Rectal smooth muscle tissue (tissue), 1 donor: ENCODE measurements at regions not wholly inside any gene's neighbourhood (a gene's known extent, or its start where the extent isn't known, plus 50 kb on each side); places are given as distances from the start of the nearest gene placed in this dataset.

Experiments used
- H3K27ac ChIP-seq: one replicate; pipeline ENCODE4 v1.7.0; 2013; ENCODE audit warnings: low read depth, low read length, inconsistent platforms
- H3K27me3 ChIP-seq: one replicate; pipeline ENCODE4 v1.7.0; 2013; ENCODE audit warnings: low read length; ENCODE audit not compliant: control insufficient read depth, insufficient read depth
- H3K36me3 ChIP-seq: one replicate; pipeline ENCODE4 v1.7.0; 2013; ENCODE audit warnings: low read length; ENCODE audit not compliant: control insufficient read depth, insufficient read depth
- H3K4me1 ChIP-seq: one replicate; pipeline ENCODE4 v1.7.0; 2013; ENCODE audit warnings: low read length; ENCODE audit not compliant: control insufficient read depth, insufficient read depth
- H3K4me3 ChIP-seq: one replicate; pipeline ENCODE4 v1.7.0; 2013; ENCODE audit warnings: low read length
- H3K9ac ChIP-seq: one replicate; pipeline ENCODE4 v1.7.0; 2013; ENCODE audit warnings: low read length

DNA sequence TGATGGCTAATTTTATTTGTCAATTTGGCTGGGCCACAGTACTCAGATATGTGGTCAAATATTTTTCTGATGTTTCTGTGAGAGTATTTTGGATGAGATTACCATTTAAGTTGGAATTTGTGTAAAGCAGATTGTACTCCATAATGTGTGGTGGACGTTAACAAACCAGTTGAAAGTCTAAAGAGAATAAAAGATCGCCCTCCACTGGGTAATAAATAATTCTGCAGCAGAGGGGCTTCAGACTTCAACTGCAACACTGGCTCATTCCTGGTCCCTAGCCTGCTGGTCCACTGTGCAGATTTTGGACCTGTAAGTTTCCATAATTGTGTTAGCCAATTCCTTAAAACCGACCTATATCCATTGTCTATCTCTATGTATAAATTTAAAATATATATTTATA is 540.3 kb downstream of the PCDH18 start:
- Histone ChIP-seq H3K36me3 (no peaks in the 10 kb centered on the region), H3K27me3 (no peaks in the 10 kb centered on the region), H3K4me1 (no peaks in the 10 kb centered on the region), H3K4me3 (no peak overlapping the region), H3K27ac (no peak overlapping the region), H3K9ac (no peak overlapping the region)

DNA sequence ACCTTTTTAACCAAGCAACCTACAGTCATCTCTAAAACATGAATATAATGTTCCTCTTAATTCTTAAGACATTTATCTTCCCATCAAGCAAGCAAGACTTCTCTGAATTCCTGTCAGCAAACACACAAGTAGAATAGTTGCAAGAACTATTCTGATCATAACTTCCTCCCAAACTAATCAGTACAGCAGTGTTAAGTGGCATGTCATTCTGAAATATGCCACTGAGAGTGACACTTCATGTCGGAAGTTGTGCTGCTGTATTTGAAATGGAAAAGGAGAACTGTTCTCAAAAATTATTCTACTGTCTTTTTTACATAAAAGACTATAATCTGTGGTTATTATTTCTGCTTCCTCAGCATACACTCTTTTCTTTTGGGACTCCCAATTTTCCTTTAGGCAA is 546.6 kb downstream of the PCDH18 start:
- Histone ChIP-seq H3K4me3 (no peak overlapping the region), H3K9ac (no peak overlapping the region), H3K36me3 (no peaks in the 10 kb centered on the region), H3K27me3 (no peaks in the 10 kb centered on the region), H3K27ac (no peak overlapping the region), H3K4me1 (no peaks in the 10 kb centered on the region)

DNA sequence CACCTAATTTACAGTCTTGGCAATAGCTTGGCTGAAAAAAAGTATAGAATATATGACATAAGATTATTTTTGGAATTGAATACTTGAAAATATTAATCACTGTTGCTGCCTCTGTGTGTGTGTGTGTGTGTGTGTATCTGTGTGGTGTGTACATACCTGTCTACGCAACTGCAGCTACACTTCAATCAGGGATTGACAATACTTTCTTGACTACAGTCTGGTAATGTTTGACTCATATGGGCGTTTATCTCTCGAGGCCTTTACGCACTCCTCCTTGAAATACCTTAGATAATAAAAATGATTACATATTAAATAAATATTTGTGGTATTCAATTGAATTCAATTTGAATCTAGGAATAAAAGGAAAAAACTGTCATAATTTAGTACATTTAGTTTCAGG is 565.2 kb downstream of the PCDH18 start:
- Histone ChIP-seq H3K9ac (no peak overlapping the region), H3K36me3 (no peaks in the 10 kb centered on the region), H3K27ac (no peak overlapping the region), H3K4me3 (no peak overlapping the region), H3K4me1 (no peaks in the 10 kb centered on the region), H3K27me3 (no peaks in the 10 kb centered on the region)

DNA sequence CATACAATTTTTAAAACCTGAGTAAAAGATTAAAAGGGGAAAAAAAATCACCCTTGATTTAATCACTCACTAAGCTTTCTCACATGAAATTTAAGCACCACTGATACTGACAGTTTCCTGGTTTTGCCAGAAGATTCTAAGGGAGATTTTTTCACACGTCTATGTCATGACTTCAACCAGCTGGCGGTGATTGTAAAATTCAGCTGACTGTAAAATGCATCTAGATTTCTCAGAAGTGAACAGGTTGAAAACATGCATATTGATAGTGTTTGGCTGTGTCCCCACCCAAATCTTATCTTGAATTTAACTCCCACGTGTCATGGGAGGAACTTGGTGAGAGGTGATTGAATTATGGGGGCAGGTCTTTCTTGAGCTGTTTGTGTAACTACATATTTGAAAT is 566.8 kb downstream of the PCDH18 start:
- no peak overlapping the region for H3K4me3 ChIP-seq
- H3K9ac ChIP-seq: no peak overlapping the region
- H3K27ac ChIP-seq: no peak overlapping the region
- H3K4me1 ChIP-seq: no peaks in the 10 kb centered on the region
- H3K36me3 ChIP-seq: no peaks in the 10 kb centered on the region
- no peaks in the 10 kb centered on the region for H3K27me3 ChIP-seq

DNA sequence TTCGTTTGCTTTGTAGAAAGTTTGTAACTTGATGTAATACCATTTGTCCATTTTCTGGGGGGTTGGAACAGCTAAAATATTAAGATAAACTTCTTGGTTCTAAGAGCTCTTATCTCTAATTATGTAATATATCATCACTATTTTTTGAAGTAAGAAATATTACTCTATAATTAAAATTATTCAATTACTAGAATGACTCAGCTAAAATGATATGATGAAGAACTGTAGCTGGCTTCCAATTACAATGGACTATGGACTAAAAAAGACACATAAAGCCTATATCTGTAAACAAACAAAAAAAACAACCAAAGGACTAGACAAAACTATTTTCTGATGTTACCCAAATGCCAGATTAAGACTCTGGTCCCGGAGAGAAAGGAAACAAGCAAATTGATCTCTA is 569.4 kb downstream of the PCDH18 start:
- H3K4me3 ChIP-seq: no peak overlapping the region
- no peak overlapping the region for H3K9ac ChIP-seq
- H3K4me1 ChIP-seq: no peaks in the 10 kb centered on the region
- no peaks in the 10 kb centered on the region for H3K36me3 ChIP-seq
- no peak overlapping the region for H3K27ac ChIP-seq
- no peaks in the 10 kb centered on the region for H3K27me3 ChIP-seq

DNA sequence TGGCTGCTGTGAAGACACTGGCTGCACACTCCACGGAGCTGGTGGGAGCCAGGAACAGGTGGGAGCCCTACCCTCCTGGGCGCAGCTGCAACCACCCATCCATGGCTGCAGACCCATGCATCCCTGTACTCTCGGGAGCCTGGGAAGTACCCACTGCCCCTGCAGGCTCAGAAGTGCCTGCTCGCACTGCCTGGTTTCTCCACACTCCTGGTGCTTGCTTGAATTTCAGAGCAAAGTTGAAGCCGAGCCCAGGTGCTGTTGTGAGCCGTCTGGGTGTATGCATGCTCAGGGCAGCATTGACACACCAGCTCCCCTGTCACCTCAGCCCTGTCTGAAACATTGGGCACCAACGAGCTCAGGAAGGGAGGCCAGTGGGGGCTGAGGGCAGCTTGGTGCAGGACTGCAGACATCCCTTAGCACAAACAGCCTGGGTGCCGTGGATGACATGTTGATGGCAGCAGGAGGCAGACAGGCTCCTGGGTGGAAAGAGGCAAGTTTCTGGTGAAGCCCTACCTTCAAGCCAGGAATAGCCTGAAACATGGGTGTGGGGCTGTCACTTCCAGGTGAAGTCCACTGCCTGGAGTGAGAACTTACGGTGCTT is 585.9 kb downstream of the PCDH18 start:
- Histone ChIP-seq H3K36me3 (no peaks in the 10 kb centered on the region), H3K9ac (no peak overlapping the region), H3K4me1 (no peaks in the 10 kb centered on the region), H3K27me3 (no peaks in the 10 kb centered on the region), H3K4me3 (no peak overlapping the region), H3K27ac (no peak overlapping the region)

DNA sequence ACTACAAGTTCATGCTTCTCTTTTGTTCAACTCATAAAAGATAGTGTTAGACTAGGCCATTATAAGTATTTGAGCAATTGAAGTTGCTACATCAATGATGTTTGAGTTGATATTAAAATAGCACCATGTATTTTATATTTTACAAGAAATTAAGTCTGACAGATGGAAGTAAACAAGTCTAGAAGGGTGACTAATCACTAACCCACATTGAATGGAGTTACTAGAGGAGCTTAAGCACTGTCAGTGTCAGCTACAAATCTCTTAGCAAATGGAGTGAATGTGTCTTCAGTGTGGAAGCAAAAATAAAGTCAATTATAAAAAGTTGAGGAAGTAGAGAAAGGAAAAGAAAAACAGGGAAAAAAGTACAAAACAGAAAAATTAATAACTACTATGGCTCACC is 592.5 kb downstream of the PCDH18 start:
- H3K36me3 ChIP-seq: no peaks in the 10 kb centered on the region
- no peak overlapping the region for H3K9ac ChIP-seq
- no peaks in the 10 kb centered on the region for H3K27me3 ChIP-seq
- H3K4me1 ChIP-seq: no peaks in the 10 kb centered on the region
- no peak overlapping the region for H3K27ac ChIP-seq
- no peak overlapping the region for H3K4me3 ChIP-seq

DNA sequence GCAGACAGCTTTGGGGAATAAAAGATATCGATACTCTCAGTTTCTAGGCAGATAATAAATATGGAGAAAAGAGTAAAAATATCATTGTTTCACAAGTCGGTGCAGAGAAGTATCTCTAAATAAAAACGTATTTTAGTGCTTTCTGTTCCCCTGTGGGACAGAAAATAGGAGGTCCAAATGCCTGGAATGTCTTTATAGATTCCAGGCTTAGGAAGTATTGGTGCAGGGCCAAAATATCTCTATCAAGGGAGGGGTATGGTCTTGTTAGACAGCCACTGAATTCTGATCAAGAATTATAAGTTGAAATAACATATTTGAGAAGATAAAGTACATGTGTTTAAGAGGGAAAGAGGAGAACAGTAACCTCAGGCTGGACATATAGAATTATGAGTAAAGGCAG is 596.4 kb downstream of the PCDH18 start:
- no peak overlapping the region for H3K9ac ChIP-seq
- H3K27me3 ChIP-seq: no peaks in the 10 kb centered on the region
- H3K4me3 ChIP-seq: no peak overlapping the region
- no peak overlapping the region for H3K27ac ChIP-seq
- no peaks in the 10 kb centered on the region for H3K4me1 ChIP-seq
- no peaks in the 10 kb centered on the region for H3K36me3 ChIP-seq

DNA sequence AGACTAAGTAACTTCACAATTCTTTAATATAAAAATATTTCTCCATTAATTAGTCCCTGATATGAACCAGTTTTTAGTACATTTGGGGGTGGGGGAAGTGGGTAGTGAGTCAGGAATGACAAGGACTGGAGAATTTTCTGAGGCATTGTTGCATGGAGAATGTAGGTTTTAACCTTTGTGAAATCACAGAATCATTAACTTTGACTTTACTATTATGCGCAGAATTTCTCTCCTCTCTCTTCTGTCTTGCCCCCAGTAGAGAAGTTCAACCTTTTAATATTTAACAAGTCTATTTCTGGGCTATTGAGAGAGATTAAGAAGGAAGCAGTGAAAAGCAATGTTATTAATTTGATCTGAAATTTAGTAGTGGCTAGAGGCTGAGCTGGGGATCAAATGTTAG is 597.0 kb downstream of the PCDH18 start:
- Histone ChIP-seq H3K27me3 (no peaks in the 10 kb centered on the region), H3K4me3 (no peak overlapping the region), H3K27ac (no peak overlapping the region), H3K9ac (no peak overlapping the region), H3K4me1 (no peaks in the 10 kb centered on the region), H3K36me3 (no peaks in the 10 kb centered on the region)

DNA sequence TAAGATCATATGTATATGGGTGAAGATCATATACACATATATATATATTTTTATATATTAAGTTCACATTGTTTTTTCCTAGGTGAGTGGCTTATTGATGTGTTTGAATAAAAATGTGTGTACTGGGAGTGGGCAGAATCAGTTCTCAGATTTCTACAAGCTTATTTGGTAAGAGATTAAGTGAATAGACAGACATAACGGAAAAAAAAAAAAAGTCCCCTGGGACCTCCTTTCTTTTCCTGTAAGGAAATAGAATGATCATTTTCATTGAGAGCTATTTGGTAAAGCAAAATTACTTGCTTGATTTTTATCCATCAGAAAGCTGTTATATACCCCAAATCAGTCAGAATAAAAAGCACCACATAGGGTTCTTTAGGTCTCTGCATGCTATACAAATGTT is 597.7 kb downstream of the PCDH18 start:
- Histone ChIP-seq H3K4me1 (no peaks in the 10 kb centered on the region), H3K9ac (no peak overlapping the region), H3K27ac (no peak overlapping the region)

DNA sequence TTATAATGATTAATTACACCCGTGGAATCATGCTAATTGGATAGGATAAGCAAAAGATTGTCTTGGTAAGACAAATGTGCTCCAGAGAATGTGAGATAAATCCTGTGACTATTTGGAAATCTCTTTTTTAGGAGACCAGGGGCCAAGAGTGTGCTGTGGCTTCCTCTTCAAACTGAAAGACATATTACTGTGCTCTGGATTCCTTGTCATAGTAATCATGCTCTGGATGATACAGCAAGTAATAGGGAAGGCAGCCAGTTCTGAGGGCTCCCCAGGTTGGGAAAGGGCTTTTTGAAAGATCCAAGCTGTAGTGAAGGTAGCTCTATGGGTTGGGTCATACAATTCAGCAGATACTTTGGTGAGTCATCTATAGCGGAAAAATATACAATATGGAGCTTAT is 600.5 kb downstream of the PCDH18 start:
- H3K4me3 ChIP-seq: no peak overlapping the region
- no peaks in the 10 kb centered on the region for H3K27me3 ChIP-seq
- no peak overlapping the region for H3K27ac ChIP-seq
- H3K4me1 ChIP-seq: no peaks in the 10 kb centered on the region
- no peak overlapping the region for H3K9ac ChIP-seq
- H3K36me3 ChIP-seq: no peaks in the 10 kb centered on the region

More for the DNA sequence above, 597.7 kb downstream of the PCDH18 start:
- H3K36me3 ChIP-seq: no peaks in the 10 kb centered on the region
- no peaks in the 10 kb centered on the region for H3K27me3 ChIP-seq
- no peak overlapping the region for H3K4me3 ChIP-seq

DNA sequence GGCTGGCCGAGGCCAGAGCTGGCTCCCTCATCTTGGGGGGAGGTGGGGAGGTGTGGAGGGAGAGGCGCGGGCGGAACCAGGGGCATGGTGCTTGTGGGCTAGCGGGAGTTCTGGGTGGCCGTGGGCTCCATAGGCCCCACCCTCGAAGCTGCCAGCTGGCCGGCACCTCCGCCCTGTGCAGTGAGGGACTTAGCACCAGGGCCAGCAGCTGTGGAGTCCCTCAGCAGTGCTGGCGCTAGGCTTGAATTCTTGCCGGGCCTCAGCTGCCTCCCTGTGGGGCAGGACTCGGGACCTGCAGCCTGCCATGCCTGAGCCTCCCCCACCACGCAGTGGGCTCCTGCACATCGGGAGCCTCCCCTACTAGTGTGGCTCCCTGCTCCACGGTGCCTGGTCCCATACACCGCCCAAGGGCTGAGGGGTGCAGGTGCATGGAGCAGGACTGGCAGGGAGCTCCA is 603.3 kb downstream of the PCDH18 start:
- Histone ChIP-seq H3K27me3 (no peaks in the 10 kb centered on the region), H3K36me3 (no peaks in the 10 kb centered on the region), H3K9ac (no peak overlapping the region), H3K4me3 (no peak overlapping the region), H3K27ac (no peak overlapping the region), H3K4me1 (no peaks in the 10 kb centered on the region)

DNA sequence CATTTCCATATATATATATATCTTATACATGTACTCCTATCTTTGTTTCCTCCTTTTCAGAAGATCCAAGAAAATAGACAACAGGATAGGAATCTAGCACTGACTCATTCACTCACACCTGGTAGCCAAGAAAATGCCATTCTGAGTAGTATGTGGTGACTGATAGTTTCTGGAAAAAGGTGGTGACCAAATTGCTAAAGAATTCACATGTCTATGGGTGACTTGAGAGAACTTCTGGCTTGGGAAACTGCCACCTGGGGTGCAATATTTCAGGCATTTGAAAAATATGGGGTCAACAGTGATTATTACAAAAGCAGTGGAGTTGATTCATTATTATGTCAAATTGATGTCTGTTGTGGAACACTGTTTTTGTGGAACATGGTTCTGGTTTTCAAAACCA is 605.1 kb downstream of the PCDH18 start:
- H3K27me3 ChIP-seq: no peaks in the 10 kb centered on the region
- H3K36me3 ChIP-seq: no peaks in the 10 kb centered on the region
- H3K4me3 ChIP-seq: no peak overlapping the region
- no peaks in the 10 kb centered on the region for H3K4me1 ChIP-seq
- H3K9ac ChIP-seq: no peak overlapping the region
- no peak overlapping the region for H3K27ac ChIP-seq
